ENCODE measurements at regions not wholly inside any gene's neighbourhood (a gene's known extent, or its start where the extent isn't known, plus 50 kb on each side); places are given as distances from the start of the nearest gene placed in this dataset.
A peak's percentile ranks its signal among the peaks of the same experiment; 100 is the strongest.

- no peak for DNase-seq (ENCODE audit: low spot score)
Observed at GRCh38 chr9:86695910-86696424, 251.3 kb downstream of the GAS1 start.

GRCh38 chr9:86690034-86690433 lies 257.3 kb downstream of the GAS1 start:
- no peak for DNase-seq (ENCODE audit: low spot score)

- DNase-seq (ENCODE audit: low spot score): no peak
Observed at GRCh38 chr9:86687788-86688187, 259.5 kb downstream of the GAS1 start.

- DNase-seq (ENCODE audit: low spot score): no peak
Observed at GRCh38 chr9:86685556-86685955, 261.8 kb downstream of the GAS1 start.

GRCh38 chr9:86684148-86684547 lies 263.2 kb downstream of the GAS1 start:
- DNase-seq (ENCODE audit: low spot score): no peak

GRCh38 chr9:86682240-86682639 lies 265.1 kb downstream of the GAS1 start:
- DNase-seq (ENCODE audit: low spot score): no peak

GRCh38 chr9:86679909-86680308 lies 267.4 kb downstream of the GAS1 start:
- no peak for DNase-seq (ENCODE audit: low spot score)

GRCh38 chr9:86676396-86676795 lies 270.9 kb downstream of the GAS1 start:
- no peak for DNase-seq (ENCODE audit: low spot score)

- no peak for DNase-seq (ENCODE audit: low spot score)
Observed at GRCh38 chr9:86675805-86676204, 271.5 kb downstream of the GAS1 start.

- no peak for DNase-seq (ENCODE audit: low spot score)
Observed at GRCh38 chr9:86674487-86674886, 272.8 kb downstream of the GAS1 start.

- DNase-seq (ENCODE audit: low spot score): no peak
Observed at GRCh38 chr9:86672966-86673365, 274.3 kb downstream of the GAS1 start.

- no peak for DNase-seq (ENCODE audit: low spot score)
Observed at GRCh38 chr9:86672301-86672700, 275.0 kb downstream of the GAS1 start.

GRCh38 chr9:86671018-86671417 lies 276.3 kb downstream of the GAS1 start:
- DNase-seq (ENCODE audit: low spot score): no peak

- no peak for DNase-seq (ENCODE audit: low spot score)
Observed at GRCh38 chr9:86670536-86670935, 276.8 kb downstream of the GAS1 start.

- DNase-seq (ENCODE audit: low spot score): no peak
Observed at GRCh38 chr9:86670076-86670475, 277.2 kb downstream of the GAS1 start.

GRCh38 chr9:86669422-86669821 lies 277.9 kb downstream of the GAS1 start:
- no peak for DNase-seq (ENCODE audit: low spot score)

- peak; percentile 9 for DNase-seq (ENCODE audit: low spot score)
Observed at GRCh38 chr9:86668488-86668887, 278.8 kb downstream of the GAS1 start.

GRCh38 chr9:86667307-86667706 lies 280.0 kb downstream of the GAS1 start:
- DNase-seq (ENCODE audit: low spot score): no peak

- no peak for DNase-seq (ENCODE audit: low spot score)
Observed at GRCh38 chr9:86665416-86665815, 281.9 kb downstream of the GAS1 start.

- DNase-seq (ENCODE audit: low spot score): no peak
Observed at GRCh38 chr9:86664603-86665002, 282.7 kb downstream of the GAS1 start.

GRCh38 chr9:86663905-86664304 lies 283.4 kb downstream of the GAS1 start:
- DNase-seq (ENCODE audit: low spot score): no peak

GRCh38 chr9:86662890-86663468 lies 284.3 kb downstream of the GAS1 start:
- no peak for DNase-seq (ENCODE audit: low spot score)

GRCh38 chr9:86660146-86660943 lies 287.0 kb downstream of the GAS1 start:
- no peak for DNase-seq (ENCODE audit: low spot score)

Data from activated CD4-positive, alpha-beta T cell treated with anti-CD3 and anti-CD28 coated beads, Interleukin-2, Interleukin-4, amounts not matched to agents 100 ng/mL and 50 ng/mL, durations not matched to agents 16 hours and 8 hours (primary cell).